Fibroblast of lung (primary cell): ENCODE measurements at regions not wholly inside any gene's neighbourhood (a gene's known extent, or its start where the extent isn't known, plus 50 kb on each side); places are given as distances from the start of the nearest gene placed in this dataset.

Source experiments
- DNase-seq, 2 donors: peaks; one replicate each; pipeline versions ENCODE4 v3.0.0 to v3.0.0-alpha.2; 2010; ENCODE audit warnings: low read depth in 2 of 2
- H2AFZ ChIP-seq: 2 replicates; pipeline ENCODE4 v1.5.1; 2012; ENCODE audit warnings: low read length, control low read depth, inconsistent platforms
- H3K27ac ChIP-seq: 2 replicates; pipeline ENCODE4 v1.5.1; 2011; ENCODE audit warnings: low read length, control low read depth; ENCODE audit not compliant: insufficient read depth
- H3K27me3 ChIP-seq: 2 replicates; pipeline ENCODE4 v1.5.1; 2011; ENCODE audit warnings: mild to moderate bottlenecking, low read length; ENCODE audit not compliant: control insufficient read depth, insufficient read depth
- H3K36me3 ChIP-seq: 2 replicates; pipeline ENCODE4 v1.5.1; 2011; ENCODE audit warnings: low read length; ENCODE audit not compliant: control insufficient read depth, insufficient read depth
- H3K4me1 ChIP-seq: 2 replicates; pipeline ENCODE4 v1.5.1; 2011; ENCODE audit warnings: low read length; ENCODE audit not compliant: control insufficient read depth, insufficient read depth; ENCODE audit errors: extremely low read depth
- H3K4me2 ChIP-seq: 2 replicates; pipeline ENCODE4 v1.5.1; 2011; ENCODE audit warnings: low read length, control low read depth; ENCODE audit not compliant: insufficient read depth; ENCODE audit errors: extremely low read depth
- H3K4me3 ChIP-seq, 4 experiments: fragments of 200-600 bp in 1 of 4; sonication (generic) in 1 of 4; replicated peaks in 1 of 4; 2 replicates each; pipeline ENCODE4 v1.5.1; 2011 to 2016; ENCODE audit warnings: low read length in 4 of 4, low read depth in 3 of 4, mild to moderate bottlenecking in 3 of 4, control low read depth in 2 of 4, inconsistent platforms in 1 of 4, mixed read lengths in 1 of 4; ENCODE audit not compliant: insufficient read depth in 1 of 4; ENCODE audit errors: control extremely low read depth in 1 of 4
- H3K79me2 ChIP-seq: 2 replicates; pipeline ENCODE4 v1.5.1; 2012; ENCODE audit warnings: mild to moderate bottlenecking, low read length, inconsistent platforms; ENCODE audit not compliant: control insufficient read depth, insufficient read depth
- H3K9ac ChIP-seq: 2 replicates; pipeline ENCODE4 v1.5.1; 2011; ENCODE audit warnings: mild to moderate bottlenecking, low read length, control low read depth; ENCODE audit not compliant: insufficient read depth
- H3K9me3 ChIP-seq: 2 replicates; pipeline ENCODE4 v1.5.1; 2012; ENCODE audit warnings: low read depth, low read length; ENCODE audit not compliant: control insufficient read depth, insufficient read depth
- H4K20me1 ChIP-seq: 2 replicates; pipeline ENCODE4 v1.5.1; 2011; ENCODE audit warnings: low read length; ENCODE audit not compliant: control insufficient read depth, insufficient read depth; ENCODE audit errors: extremely low read depth
- EZH2 ChIP-seq: IDR thresholded peaks from 2 replicates; pipeline ENCODE4 v1.5.1; 2012; ENCODE audit warnings: low read length, control low read depth, mild to moderate bottlenecking; ENCODE audit errors: missing control alignments
- TF ChIP-seq, protein P1 (sequence below), 2 donors: IDR thresholded peaks in 1 of 2; conservative IDR thresholded peaks in 1 of 2; 1 replicate in 1 of 2; 2 replicates in 1 of 2; pipeline ENCODE4 v1.5.1; 2011 to 2012; ENCODE audit warnings: low read length in 2 of 2, control low read depth in 1 of 2, inconsistent platforms in 1 of 2, low read depth in 1 of 2, mild to moderate bottlenecking in 1 of 2

DNA sequence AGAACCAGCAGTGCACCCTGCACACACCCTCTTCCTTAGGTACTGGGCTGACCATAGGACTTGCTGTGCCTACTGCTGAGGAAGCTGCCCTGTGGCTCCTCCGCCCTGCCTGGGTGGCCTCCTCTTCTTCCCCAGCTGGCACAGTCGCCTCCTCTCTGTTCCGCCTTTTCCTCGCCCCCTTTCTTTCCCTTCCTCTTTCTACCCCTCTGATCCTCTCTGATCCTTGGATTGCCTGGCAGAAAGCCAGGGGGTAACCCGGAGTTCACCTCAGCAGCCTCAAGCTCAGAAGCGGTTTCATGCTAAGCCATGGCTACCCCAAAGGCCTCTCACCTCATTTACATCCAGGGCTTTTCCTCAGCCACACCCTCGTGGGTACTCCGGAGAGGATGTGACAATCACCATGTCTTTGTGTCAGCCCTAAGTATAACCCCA, 136.2 kb downstream of the SMIM20 start:
- no peaks in the 10 kb centered on the region for H3K79me2 ChIP-seq
- H3K4me1 ChIP-seq: peaks cover 11% of the 10 kb centered on the region
- no peaks in the 10 kb centered on the region for H3K27me3 ChIP-seq
- no peak overlapping the region for H3K27ac ChIP-seq
- no peak overlapping the region for H3K4me2 ChIP-seq
- H3K36me3 ChIP-seq: no peaks in the 10 kb centered on the region
- no peak overlapping the region for H3K4me3 ChIP-seq
- H4K20me1 ChIP-seq: no peaks in the 10 kb centered on the region
- H3K9me3 ChIP-seq: no peaks in the 10 kb centered on the region
- no peak overlapping the region for H2AFZ ChIP-seq
- TF ChIP-seq EZH2: no peak
- TF ChIP-seq, protein P1, sequence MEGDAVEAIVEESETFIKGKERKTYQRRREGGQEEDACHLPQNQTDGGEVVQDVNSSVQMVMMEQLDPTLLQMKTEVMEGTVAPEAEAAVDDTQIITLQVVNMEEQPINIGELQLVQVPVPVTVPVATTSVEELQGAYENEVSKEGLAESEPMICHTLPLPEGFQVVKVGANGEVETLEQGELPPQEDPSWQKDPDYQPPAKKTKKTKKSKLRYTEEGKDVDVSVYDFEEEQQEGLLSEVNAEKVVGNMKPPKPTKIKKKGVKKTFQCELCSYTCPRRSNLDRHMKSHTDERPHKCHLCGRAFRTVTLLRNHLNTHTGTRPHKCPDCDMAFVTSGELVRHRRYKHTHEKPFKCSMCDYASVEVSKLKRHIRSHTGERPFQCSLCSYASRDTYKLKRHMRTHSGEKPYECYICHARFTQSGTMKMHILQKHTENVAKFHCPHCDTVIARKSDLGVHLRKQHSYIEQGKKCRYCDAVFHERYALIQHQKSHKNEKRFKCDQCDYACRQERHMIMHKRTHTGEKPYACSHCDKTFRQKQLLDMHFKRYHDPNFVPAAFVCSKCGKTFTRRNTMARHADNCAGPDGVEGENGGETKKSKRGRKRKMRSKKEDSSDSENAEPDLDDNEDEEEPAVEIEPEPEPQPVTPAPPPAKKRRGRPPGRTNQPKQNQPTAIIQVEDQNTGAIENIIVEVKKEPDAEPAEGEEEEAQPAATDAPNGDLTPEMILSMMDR (conservative IDR thresholded peaks at IDR 0.05 in 1 of 2, IDR thresholded peaks at IDR 0.05 in 1 of 2; ENCODE audit: low read depth in 1 of 2, low read length in 2 of 2): no peak
- H3K9ac ChIP-seq: no peak overlapping the region
- no peak for DNase-seq

DNA sequence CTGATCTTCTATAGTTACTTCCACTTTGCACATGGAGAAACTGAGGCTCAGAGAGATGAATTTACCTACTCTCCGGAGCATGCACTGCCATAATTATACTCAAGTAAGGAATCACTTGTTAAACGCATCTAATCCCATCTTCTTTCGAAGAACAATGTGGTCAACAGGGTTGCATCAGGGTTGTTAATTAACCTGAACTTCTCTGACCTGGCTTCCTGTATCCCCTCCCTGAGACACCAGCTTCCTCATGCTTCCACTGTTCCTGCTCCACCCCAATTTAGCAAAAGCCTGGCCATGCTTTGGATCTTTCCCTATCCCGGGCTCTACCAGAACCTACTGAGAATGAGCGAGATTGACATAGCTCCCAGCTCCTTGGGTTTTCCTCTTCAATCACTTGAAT, 136.7 kb downstream of the SMIM20 start:
- Histone ChIP-seq H3K4me2 (no peak overlapping the region), H4K20me1 (no peaks in the 10 kb centered on the region), H3K27ac (no peak overlapping the region), H3K27me3 (no peaks in the 10 kb centered on the region), H3K9ac (no peak overlapping the region), H3K4me3 (no peak overlapping the region), H3K4me1 (peaks cover 11% of the 10 kb centered on the region), H2AFZ (no peak overlapping the region), H3K36me3 (no peaks in the 10 kb centered on the region), H3K79me2 (no peaks in the 10 kb centered on the region), H3K9me3 (no peaks in the 10 kb centered on the region)
- DNase-seq: no peak
- TF ChIP-seq, protein P1 (conservative IDR thresholded peaks at IDR 0.05 in 1 of 2, IDR thresholded peaks at IDR 0.05 in 1 of 2; ENCODE audit: low read depth in 1 of 2, low read length in 2 of 2): no peak
- no peak for TF ChIP-seq EZH2

DNA sequence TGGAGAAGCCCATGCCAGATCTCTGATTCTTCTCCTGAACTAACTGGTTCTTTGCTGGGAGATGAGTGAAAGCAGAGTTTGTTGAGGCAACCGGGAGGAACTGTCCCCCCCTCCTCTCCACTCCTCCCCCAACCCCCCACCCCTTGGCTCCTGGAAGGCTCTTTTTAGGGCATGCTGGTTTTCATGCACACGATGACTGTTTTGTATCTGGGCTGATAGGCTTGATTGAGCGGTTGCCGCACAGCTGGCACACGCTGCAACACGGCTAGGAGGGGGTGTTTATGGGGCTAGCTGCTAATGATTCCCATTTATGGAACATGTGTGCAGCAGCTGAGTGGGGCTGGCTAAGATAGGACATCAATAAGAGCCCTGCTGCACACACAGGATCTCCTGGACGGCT, 137.2 kb downstream of the SMIM20 start:
- H3K4me1 ChIP-seq: peaks cover 11% of the 10 kb centered on the region
- no peak overlapping the region for H3K4me2 ChIP-seq
- no peak overlapping the region for H3K4me3 ChIP-seq
- no peaks in the 10 kb centered on the region for H3K27me3 ChIP-seq
- H3K36me3 ChIP-seq: no peaks in the 10 kb centered on the region
- H3K27ac ChIP-seq: no peak overlapping the region
- no peak overlapping the region for H3K9ac ChIP-seq
- no peak for TF ChIP-seq EZH2
- TF ChIP-seq, protein P1 (conservative IDR thresholded peaks at IDR 0.05 in 1 of 2, IDR thresholded peaks at IDR 0.05 in 1 of 2; ENCODE audit: low read depth in 1 of 2, low read length in 2 of 2): no peak
- no peaks in the 10 kb centered on the region for H4K20me1 ChIP-seq
- H3K9me3 ChIP-seq: no peaks in the 10 kb centered on the region
- H3K79me2 ChIP-seq: no peaks in the 10 kb centered on the region
- peak in 1 of 2 donors; percentile 69 for DNase-seq
- no peak overlapping the region for H2AFZ ChIP-seq
